ENCODE measurements at regions not wholly inside any gene's neighbourhood (a gene's known extent, or its start where the extent isn't known, plus 50 kb on each side); places are given as distances from the start of the nearest gene placed in this dataset.

DNA sequence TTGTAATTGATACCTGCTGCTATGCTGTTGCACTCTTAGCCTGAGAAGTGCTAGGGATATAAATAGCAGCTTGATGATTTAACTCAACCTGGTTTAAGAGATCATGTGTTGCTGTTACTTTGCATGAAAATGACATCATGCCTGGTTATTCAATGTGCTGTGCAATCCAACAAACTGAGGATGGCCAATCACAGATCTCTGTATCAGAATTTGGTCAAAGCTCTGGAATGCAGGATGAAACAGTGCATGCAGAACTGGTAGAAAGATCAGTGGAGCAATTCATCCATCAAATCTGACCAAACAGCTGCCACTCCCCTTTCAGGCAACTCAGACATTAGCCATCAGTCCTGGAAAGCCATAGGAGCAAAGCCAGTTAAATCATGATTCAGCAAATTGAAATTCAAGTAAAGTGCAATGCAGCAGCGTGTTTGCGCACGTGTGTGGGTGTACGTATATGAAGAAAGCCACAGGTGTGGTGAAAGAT, 160.3 kb upstream of the RASGEF1B start:
- peak; percentile 79 for DNase-seq (ENCODE audit: low read depth)
- H3K4me3 ChIP-seq (ENCODE audit: low read length) = no peak overlapping the region
- TF ChIP-seq, protein P1, sequence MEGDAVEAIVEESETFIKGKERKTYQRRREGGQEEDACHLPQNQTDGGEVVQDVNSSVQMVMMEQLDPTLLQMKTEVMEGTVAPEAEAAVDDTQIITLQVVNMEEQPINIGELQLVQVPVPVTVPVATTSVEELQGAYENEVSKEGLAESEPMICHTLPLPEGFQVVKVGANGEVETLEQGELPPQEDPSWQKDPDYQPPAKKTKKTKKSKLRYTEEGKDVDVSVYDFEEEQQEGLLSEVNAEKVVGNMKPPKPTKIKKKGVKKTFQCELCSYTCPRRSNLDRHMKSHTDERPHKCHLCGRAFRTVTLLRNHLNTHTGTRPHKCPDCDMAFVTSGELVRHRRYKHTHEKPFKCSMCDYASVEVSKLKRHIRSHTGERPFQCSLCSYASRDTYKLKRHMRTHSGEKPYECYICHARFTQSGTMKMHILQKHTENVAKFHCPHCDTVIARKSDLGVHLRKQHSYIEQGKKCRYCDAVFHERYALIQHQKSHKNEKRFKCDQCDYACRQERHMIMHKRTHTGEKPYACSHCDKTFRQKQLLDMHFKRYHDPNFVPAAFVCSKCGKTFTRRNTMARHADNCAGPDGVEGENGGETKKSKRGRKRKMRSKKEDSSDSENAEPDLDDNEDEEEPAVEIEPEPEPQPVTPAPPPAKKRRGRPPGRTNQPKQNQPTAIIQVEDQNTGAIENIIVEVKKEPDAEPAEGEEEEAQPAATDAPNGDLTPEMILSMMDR (conservative IDR thresholded peaks at IDR 0.05; ENCODE audit: low read length) = no peak

DNA sequence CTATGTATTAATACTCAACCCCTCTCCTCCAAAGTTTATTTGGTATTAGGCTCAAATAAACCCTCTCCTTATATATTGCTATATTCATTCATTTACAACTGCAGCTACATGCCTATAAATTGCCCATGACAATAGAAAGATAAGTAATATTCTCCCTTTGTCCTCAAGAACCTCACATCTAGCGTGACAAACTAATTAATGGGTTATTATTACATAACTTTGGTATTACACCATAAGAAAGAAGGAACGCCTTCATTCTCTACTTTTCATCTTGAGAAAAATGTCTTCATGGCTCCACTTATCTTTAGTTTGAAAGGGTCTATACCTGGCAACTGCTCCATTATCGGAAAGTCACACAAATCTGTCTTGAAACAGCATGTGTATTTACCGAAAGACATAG, 157.7 kb upstream of the RASGEF1B start:
- no peak overlapping the region for H3K4me3 ChIP-seq (ENCODE audit: low read length)
- no peak for DNase-seq (ENCODE audit: low read depth)
- TF ChIP-seq, protein P1 (conservative IDR thresholded peaks at IDR 0.05; ENCODE audit: low read length) = no peak

DNA sequence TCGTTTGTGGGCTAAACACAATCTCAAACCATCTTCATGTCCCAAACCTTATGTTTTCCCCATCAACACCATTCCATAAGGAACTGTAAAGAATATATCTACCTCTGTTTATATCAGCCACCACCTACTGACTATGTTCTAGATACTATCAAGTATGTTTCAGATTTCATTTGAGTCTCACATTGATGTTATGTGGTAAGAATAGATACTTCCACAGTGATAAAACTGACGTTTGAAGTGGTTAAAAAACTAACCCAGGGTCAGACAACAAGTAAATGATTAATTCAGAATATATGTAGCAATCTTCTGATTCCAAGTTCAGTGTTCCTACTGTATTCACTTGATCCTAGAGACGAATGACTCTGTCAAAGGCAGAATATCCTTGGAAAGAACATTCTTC, 156.8 kb upstream of the RASGEF1B start:
- DNase-seq (ENCODE audit: low read depth) = no peak
- no peak overlapping the region for H3K4me3 ChIP-seq (ENCODE audit: low read length)
- TF ChIP-seq, protein P1 (conservative IDR thresholded peaks at IDR 0.05; ENCODE audit: low read length) = no peak

DNA sequence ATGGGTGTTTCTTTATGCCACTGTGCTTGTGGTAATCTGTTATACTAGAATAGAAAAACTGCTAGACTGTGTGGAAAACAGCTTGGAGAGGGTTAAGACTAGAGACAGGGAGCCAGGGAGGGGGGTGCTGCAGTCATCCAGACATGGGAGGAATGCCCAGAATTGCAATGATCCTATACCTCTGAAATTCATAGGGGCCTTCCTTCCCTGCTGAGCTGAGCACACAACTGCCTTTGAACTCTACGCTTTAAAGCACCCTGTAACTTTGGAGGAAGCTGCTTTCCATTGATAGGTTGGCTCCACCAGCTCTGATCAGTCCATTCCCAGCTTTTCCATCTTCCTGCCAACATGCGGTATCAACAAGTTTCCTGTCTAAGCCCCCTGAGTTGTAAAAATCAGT, 155.9 kb upstream of the RASGEF1B start:
- H3K4me3 ChIP-seq (ENCODE audit: low read length) = no peak overlapping the region
- DNase-seq (ENCODE audit: low read depth) = no peak
- TF ChIP-seq, protein P1 (conservative IDR thresholded peaks at IDR 0.05; ENCODE audit: low read length) = no peak

- no peak for DNase-seq (ENCODE audit: low read depth)
- TF ChIP-seq, protein P1 (conservative IDR thresholded peaks at IDR 0.05; ENCODE audit: low read length) = no peak
- H3K4me3 ChIP-seq (ENCODE audit: low read length) = no peak overlapping the region
Observed at GRCh38 chr4:81626851-81627250, 155.1 kb upstream of the RASGEF1B start.

DNA sequence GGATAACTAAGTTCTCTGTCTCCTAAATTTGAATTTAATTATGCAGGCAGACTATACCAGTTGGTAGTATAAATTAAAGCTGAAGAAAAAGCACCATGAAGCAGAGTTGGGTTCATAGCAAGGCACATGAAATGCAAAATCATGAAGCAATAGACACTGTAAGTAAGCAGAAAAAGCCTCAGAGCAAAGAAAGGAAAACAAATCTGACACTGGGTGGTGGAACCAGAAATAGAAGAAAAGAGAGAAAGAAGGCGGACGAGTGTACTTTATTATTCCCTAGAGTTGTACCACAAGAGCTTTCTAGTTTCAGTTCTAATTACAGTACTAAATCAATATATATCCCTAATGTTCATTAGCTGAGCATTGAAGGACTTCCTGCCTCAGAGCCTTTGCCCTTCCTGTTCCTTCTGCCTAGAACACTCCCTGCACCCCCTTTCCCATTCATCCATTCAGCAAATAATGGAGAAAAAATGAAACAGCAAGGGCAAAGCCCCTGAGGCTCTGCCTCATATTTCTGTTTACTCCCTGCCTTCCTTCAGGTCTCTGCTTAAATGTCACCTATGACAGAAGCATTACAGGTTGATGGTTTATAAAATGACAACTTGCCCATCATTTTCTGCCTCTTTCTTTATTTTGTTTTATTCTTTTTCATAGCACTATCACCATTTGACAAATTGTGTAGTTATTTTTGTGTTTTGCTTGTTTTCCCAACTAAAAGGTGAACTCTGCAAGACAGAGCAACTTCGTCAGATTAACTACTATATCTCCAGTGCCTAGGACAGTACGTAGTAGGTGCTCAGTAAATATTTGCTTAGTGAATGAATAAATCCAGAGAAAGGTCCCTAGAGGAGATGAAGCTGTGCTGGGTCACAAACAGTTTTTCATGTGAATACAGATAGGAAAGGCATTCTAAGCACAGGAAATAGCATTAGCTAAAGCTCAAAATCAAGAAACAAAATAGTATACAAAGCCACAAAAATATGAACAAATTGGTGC, 154.0 kb upstream of the RASGEF1B start:
- H3K4me3 ChIP-seq (ENCODE audit: low read length) = no peak overlapping the region
- no peak for DNase-seq (ENCODE audit: low read depth)
- TF ChIP-seq, protein P1 (conservative IDR thresholded peaks at IDR 0.05; ENCODE audit: low read length) = no peak

DNA sequence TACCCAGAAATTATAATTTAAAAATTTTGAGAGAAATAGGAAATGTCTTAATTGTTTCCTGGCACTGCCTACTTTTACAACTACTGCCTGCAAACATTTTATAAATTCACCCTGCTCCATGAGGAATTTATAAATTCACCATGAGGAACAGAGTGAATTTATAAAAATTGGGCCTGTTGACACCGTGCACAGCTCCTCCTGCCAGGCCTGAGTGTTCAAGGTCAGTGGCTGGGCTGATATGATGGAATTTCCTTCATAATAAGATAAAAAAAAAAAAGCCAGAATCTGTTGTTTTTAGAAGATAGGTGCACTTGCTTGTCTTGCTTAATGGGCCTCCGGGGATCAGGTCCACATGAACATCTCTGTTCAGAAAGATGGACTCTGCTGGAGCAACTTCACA, 151.7 kb upstream of the RASGEF1B start:
- no peak overlapping the region for H3K4me3 ChIP-seq (ENCODE audit: low read length)
- TF ChIP-seq, protein P1 (conservative IDR thresholded peaks at IDR 0.05; ENCODE audit: low read length) = no peak
- no peak for DNase-seq (ENCODE audit: low read depth)

Data from AG10803 (cell line).